Right lobe of liver (tissue), 6 donors: ENCODE measurements at regions not wholly inside any gene's neighbourhood (a gene's known extent, or its start where the extent isn't known, plus 50 kb on each side); places are given as distances from the start of the nearest gene placed in this dataset.

Source experiments
- ATAC-seq, 4 donors: fragments of 200-7000 bp; cut with Tn5 transposase; one replicate each; pipeline ENCODE4 v1.9.1; 2020; ENCODE audit warnings: mild to moderate bottlenecking in 4 of 4, moderate library complexity in 4 of 4
- DNase-seq, 3 donors: peaks; one replicate each; pipeline ENCODE4 v3.0.0-alpha.2; 2020
- H3K27ac ChIP-seq, 3 donors: fragments of 200-600 bp; one replicate each; pipeline ENCODE4 v1.8.0; 2022
- H3K27me3 ChIP-seq, 2 donors: fragments of 200-600 bp; one replicate each; pipeline ENCODE4 v1.8.0; 2022
- H3K36me3 ChIP-seq, 4 donors: fragments of 200-600 bp; sonication (generic) in 1 of 4; one replicate each; pipeline versions ENCODE4 v1.5.1 to v1.8.0; 2017 to 2022; ENCODE audit warnings: control low read depth in 1 of 4
- H3K4me1 ChIP-seq, 4 donors: fragments of 200-600 bp; sonication (generic) in 1 of 4; one replicate each; pipeline versions ENCODE4 v1.5.1 to v1.8.0; 2017 to 2022; ENCODE audit warnings: control low read depth in 1 of 4
- H3K4me3 ChIP-seq, 3 donors: fragments of 200-600 bp; one replicate each; pipeline ENCODE4 v1.8.0; 2022
- H3K9me3 ChIP-seq, 4 donors: fragments of 200-600 bp; sonication (generic) in 1 of 4; one replicate each; pipeline versions ENCODE4 v1.5.1 to v1.8.0; 2017 to 2022; ENCODE audit warnings: control low read depth in 1 of 4
- CTCF ChIP-seq, 4 donors: fragments of 200-600 bp in 3 of 4; fragments of 450-650 bp in 1 of 4; IDR thresholded peaks; one replicate each; pipeline versions ENCODE4 v1.5.1 to v1.8.0; 2016 to 2022; ENCODE audit warnings: antibody characterized with exemption in 4 of 4, mild to moderate bottlenecking in 2 of 4
- POLR2A ChIP-seq: fragments of 450-650 bp; IDR thresholded peaks from one replicate; pipeline ENCODE4 v1.6.1; 2017; ENCODE audit warnings: antibody characterized with exemption, mild to moderate bottlenecking
- WGBS: methylation state at CpG from one replicate; pipeline ENCODE4 v1.1.6; 2018; ENCODE audit warnings: low coverage, low lambda C conversion rate; ENCODE audit not compliant: insufficient coverage; ENCODE audit errors: missing lambda C conversion rate; 5-methylcytosine and 5-hydroxymethylcytosine counted together
- intact Hi-C, 2 donors: fragments of 100-400 bp; cut with DNase I; formaldehyde crosslinking; loops; one replicate each; pipeline versions ENCODE4 v1.11.2 to v1.14.1; 2022
- donor health status: DM: no; HTN: yes; CAD: no.
- donor health status: DM: no; HTN: no; CAD: no.
- donor health status: DM: no; HTN: no; CAD: no.
- donor health status: DM: no; HTN: yes; CAD: no.
- donor health status: DM: no; HTN: yes; CAD: no.

GRCh38 chrX:39043838-39044550 is 242.7 kb downstream of the MID1IP1 start:
- 33% methylated on average over 2 of the region's 2 CpGs for WGBS
- intact Hi-C loops, result no loop called here
- peaks cover 0 to 23% (median 7%) of the 10 kb centered on the region in 4 donors for H3K4me1 ChIP-seq
- peak overlapping the region in 2 of 3 donors; percentile 8 to 9 for H3K4me3 ChIP-seq
- H3K27me3 ChIP-seq, result no peaks in the 10 kb centered on the region
- peak; percentile 75 to 90 (median 84) for ATAC-seq
- peak overlapping the region in 2 of 3 donors; percentile 2 to 24 for H3K27ac ChIP-seq
- TF ChIP-seq CTCF (IDR thresholded peaks at IDR 0.05) (no peak), POLR2A (no peak)
- no peaks in the 10 kb centered on the region for H3K9me3 ChIP-seq
- H3K36me3 ChIP-seq, result no peaks in the 10 kb centered on the region
- no peak for DNase-seq

GRCh38 chrX:39047174-39047573 is 245.9 kb downstream of the MID1IP1 start:
- peaks cover 0 to 17% (median 7%) of the 10 kb centered on the region in 4 donors for H3K4me1 ChIP-seq
- H3K36me3 ChIP-seq, result no peaks in the 10 kb centered on the region
- WGBS, result 32% methylated on average over 2 of the region's 2 CpGs
- no peak for DNase-seq
- H3K4me3 ChIP-seq, result no peak overlapping the region
- ATAC-seq, result no peak
- H3K27ac ChIP-seq, result no peak overlapping the region
- intact Hi-C loops, result no loop called here
- TF ChIP-seq CTCF (IDR thresholded peaks at IDR 0.05) (no peak), POLR2A (no peak)
- no peaks in the 10 kb centered on the region for H3K27me3 ChIP-seq
- no peaks in the 10 kb centered on the region for H3K9me3 ChIP-seq

- no peaks in the 10 kb centered on the region for H3K27me3 ChIP-seq
- 58% methylated on average over 2 of the region's 2 CpGs for WGBS
- no peak for ATAC-seq
- no peaks in the 10 kb centered on the region for H3K9me3 ChIP-seq
- H3K4me3 ChIP-seq, result no peak overlapping the region
- no peaks in the 10 kb centered on the region for H3K4me1 ChIP-seq
- no peaks in the 10 kb centered on the region for H3K36me3 ChIP-seq
- DNase-seq, result no peak
- no peak overlapping the region for H3K27ac ChIP-seq
- TF ChIP-seq CTCF (IDR thresholded peaks at IDR 0.05) (no peak), POLR2A (no peak)
- intact Hi-C loops, result no loop called here
Measured at GRCh38 chrX:39049975-39050374, 248.7 kb downstream of the MID1IP1 start.

- no peak for DNase-seq
Measured at GRCh38 chrX:39050427-39050826, 249.2 kb downstream of the MID1IP1 start.

More at GRCh38 chrX:39050427-39050826, 249.2 kb downstream of the MID1IP1 start:
- no peak for ATAC-seq
- Histone ChIP-seq H3K4me3 (no peak overlapping the region), H3K9me3 (no peaks in the 10 kb centered on the region), H3K27ac (no peak overlapping the region), H3K36me3 (no peaks in the 10 kb centered on the region), H3K27me3 (no peaks in the 10 kb centered on the region), H3K4me1 (no peaks in the 10 kb centered on the region)
- WGBS, result 84% methylated on average over 4 of the region's 4 CpGs
- intact Hi-C loops, result no loop called here
- TF ChIP-seq POLR2A (no peak), CTCF (IDR thresholded peaks at IDR 0.05) (no peak)
